GM23338 (cell line): ENCODE measurements at regions not wholly inside any gene's neighbourhood (a gene's known extent, or its start where the extent isn't known, plus 50 kb on each side); places are given as distances from the start of the nearest gene placed in this dataset.

Source experiments
- ATAC-seq: fragments of 200-7000 bp; cut with Tn5 transposase; 3 replicates; pipeline ENCODE4 v1.9.1; 2020
- DNase-seq: peaks from one replicate; pipeline ENCODE4 v3.0.0-alpha.2; 2015; ENCODE audit warnings: low spot score
- H2AFZ ChIP-seq: fragments of 200-600 bp; sonication (generic); 2 replicates; pipeline ENCODE4 v1.8.0; 2016; ENCODE audit warnings: antibody characterized with exemption, mild to moderate bottlenecking, moderate library complexity
- H3F3A ChIP-seq: fragments of 200-600 bp; sonication (generic); replicated peaks from 2 replicates; pipeline ENCODE4 v1.8.0; 2017; ENCODE audit warnings: antibody characterized with exemption, mixed run types, low read depth
- H3K27ac ChIP-seq: fragments of 200-600 bp; sonication (generic); 2 replicates; pipeline ENCODE4 v1.6.1; 2016; ENCODE audit warnings: low read depth
- H3K27me3 ChIP-seq: fragments of 200-600 bp; sonication (generic); 2 replicates; pipeline ENCODE4 v1.8.0; 2016; ENCODE audit warnings: mild to moderate bottlenecking, mixed run types, moderate library complexity; ENCODE audit not compliant: insufficient read depth
- H3K36me3 ChIP-seq: fragments of 200-600 bp; sonication (generic); 2 replicates; pipeline ENCODE4 v1.8.0; 2016; ENCODE audit warnings: mild to moderate bottlenecking; ENCODE audit not compliant: insufficient read depth
- H3K4me1 ChIP-seq: fragments of 200-600 bp; sonication (generic); 2 replicates; pipeline ENCODE4 v1.8.0; 2016; ENCODE audit warnings: mild to moderate bottlenecking, moderate library complexity; ENCODE audit not compliant: insufficient read depth
- H3K4me2 ChIP-seq: fragments of 200-600 bp; sonication (generic); 2 replicates; pipeline ENCODE4 v1.7.1; 2017; ENCODE audit warnings: mixed run types
- H3K4me3 ChIP-seq: fragments of 200-600 bp; sonication (generic); 2 replicates; pipeline ENCODE4 v1.6.1; 2016; ENCODE audit warnings: mixed run types
- H3K79me2 ChIP-seq: fragments of 200-600 bp; sonication (generic); replicated peaks from 2 replicates; pipeline ENCODE4 v1.8.0; 2017; ENCODE audit warnings: mild to moderate bottlenecking; ENCODE audit not compliant: insufficient read depth
- H3K9me2 ChIP-seq: fragments of 200-600 bp; sonication (generic); 2 replicates; pipeline ENCODE4 v1.8.0; 2017; ENCODE audit not compliant: insufficient read depth
- H4K20me1 ChIP-seq: fragments of 200-600 bp; sonication (generic); replicated peaks from 2 replicates; pipeline ENCODE4 v1.8.0; 2017; ENCODE audit warnings: mild to moderate bottlenecking; ENCODE audit not compliant: insufficient read depth
- H3K27ac Mint-ChIP-seq: 2 replicates; pipeline ENCODE4 v1.8.0; 2020; ENCODE audit warnings: inconsistent platforms, mild to moderate bottlenecking, moderate library complexity, mixed read lengths
- H3K27me3 Mint-ChIP-seq: 3 replicates; pipeline ENCODE4 v1.8.0; 2022; ENCODE audit warnings: low read depth, mild to moderate bottlenecking, moderate library complexity, mixed read lengths, inconsistent platforms; ENCODE audit not compliant: insufficient read depth, poor library complexity
- H3K36me3 Mint-ChIP-seq: 3 replicates; pipeline ENCODE4 v1.8.0; 2021; ENCODE audit warnings: low read depth, mild to moderate bottlenecking, inconsistent platforms, moderate library complexity, mixed read lengths
- H3K4me1 Mint-ChIP-seq: 3 replicates; pipeline ENCODE4 v1.8.0; 2020; ENCODE audit warnings: mild to moderate bottlenecking, inconsistent platforms, mixed read lengths
- H3K4me3 Mint-ChIP-seq: 3 replicates; pipeline ENCODE4 v1.8.0; 2021; ENCODE audit warnings: moderate library complexity, mild to moderate bottlenecking, inconsistent platforms, mixed read lengths
- H3K9me3 Mint-ChIP-seq: 3 replicates; pipeline ENCODE4 v1.8.0; 2020; ENCODE audit warnings: moderate library complexity, mild to moderate bottlenecking, inconsistent platforms, mixed read lengths
- CREB1 ChIP-seq: fragments of 250-450 bp; sonication (Bioruptor Pico); IDR thresholded peaks from 2 replicates; pipeline ENCODE4 v1.5.0; 2020; ENCODE audit warnings: low read depth, mild to moderate bottlenecking, moderate library complexity
- EZH2phosphoT487 ChIP-seq: fragments of 200-600 bp; sonication (generic); IDR thresholded peaks from one replicate; pipeline ENCODE4 v1.8.1; 2018; ENCODE audit warnings: antibody characterized with exemption; ENCODE audit not compliant: unreplicated experiment
- NANOG ChIP-seq: IDR thresholded peaks from 2 replicates; pipeline ENCODE4 v1.6.1; 2016; ENCODE audit warnings: antibody characterized with exemption, borderline replicate concordance
- ZNF331 ChIP-seq: fragments of 250-450 bp; sonication (Bioruptor Pico); IDR thresholded peaks from 2 replicates; pipeline ENCODE4 v1.5.0; 2020; ENCODE audit warnings: low read depth, mild to moderate bottlenecking, moderate library complexity
- ZNF462 ChIP-seq: fragments of 250-450 bp; sonication (Bioruptor Pico); IDR thresholded peaks from 2 replicates; pipeline ENCODE4 v1.5.0; 2020; ENCODE audit warnings: mild to moderate bottlenecking, moderate library complexity
- TF ChIP-seq, protein P1 (sequence below), 2 experiments: fragments of 200-600 bp in 1 of 2; sonication (generic) in 1 of 2; conservative IDR thresholded peaks; 2 replicates each; pipeline versions ENCODE4 v1.5.1 to v1.6.1; 2016 to 2017; ENCODE audit warnings: antibody characterized with exemption in 2 of 2, low read depth in 2 of 2, mild to moderate bottlenecking in 2 of 2, moderate library complexity in 1 of 2

GRCh38 chr5:71961786-71962185 is 145.5 kb upstream of the MAP1B start:
- H3K27me3 ChIP-seq: no peaks in the 10 kb centered on the region
- Mint-ChIP-seq H3K27me3 (peaks cover 4% of the 10 kb centered on the region), H3K36me3 (no peaks in the 10 kb centered on the region), H3K9me3 (no peaks in the 10 kb centered on the region; the same call in 1 of the 3 replicates), H3K4me3 (no peak overlapping the region), H3K4me1 (peaks cover 16% of the 10 kb centered on the region), H3K27ac (no peak overlapping the region)
- H3K4me2 ChIP-seq: no peak overlapping the region
- H3K4me3 ChIP-seq: no peak overlapping the region
- H4K20me1 ChIP-seq: no peaks in the 10 kb centered on the region
- no peaks in the 10 kb centered on the region for H3K36me3 ChIP-seq
- DNase-seq (no peak), ATAC-seq (no peak)
- H3K9me2 ChIP-seq: peaks cover 16% of the 10 kb centered on the region; the same call in 1 of the 2 replicates
- no peaks in the 10 kb centered on the region for H3F3A ChIP-seq
- H2AFZ ChIP-seq: no peak overlapping the region
- H3K27ac ChIP-seq: no peak overlapping the region
- H3K79me2 ChIP-seq: no peaks in the 10 kb centered on the region
- H3K4me1 ChIP-seq: peaks cover 5% of the 10 kb centered on the region; the same call in 1 of the 2 replicates
- TF ChIP-seq, protein P1, sequence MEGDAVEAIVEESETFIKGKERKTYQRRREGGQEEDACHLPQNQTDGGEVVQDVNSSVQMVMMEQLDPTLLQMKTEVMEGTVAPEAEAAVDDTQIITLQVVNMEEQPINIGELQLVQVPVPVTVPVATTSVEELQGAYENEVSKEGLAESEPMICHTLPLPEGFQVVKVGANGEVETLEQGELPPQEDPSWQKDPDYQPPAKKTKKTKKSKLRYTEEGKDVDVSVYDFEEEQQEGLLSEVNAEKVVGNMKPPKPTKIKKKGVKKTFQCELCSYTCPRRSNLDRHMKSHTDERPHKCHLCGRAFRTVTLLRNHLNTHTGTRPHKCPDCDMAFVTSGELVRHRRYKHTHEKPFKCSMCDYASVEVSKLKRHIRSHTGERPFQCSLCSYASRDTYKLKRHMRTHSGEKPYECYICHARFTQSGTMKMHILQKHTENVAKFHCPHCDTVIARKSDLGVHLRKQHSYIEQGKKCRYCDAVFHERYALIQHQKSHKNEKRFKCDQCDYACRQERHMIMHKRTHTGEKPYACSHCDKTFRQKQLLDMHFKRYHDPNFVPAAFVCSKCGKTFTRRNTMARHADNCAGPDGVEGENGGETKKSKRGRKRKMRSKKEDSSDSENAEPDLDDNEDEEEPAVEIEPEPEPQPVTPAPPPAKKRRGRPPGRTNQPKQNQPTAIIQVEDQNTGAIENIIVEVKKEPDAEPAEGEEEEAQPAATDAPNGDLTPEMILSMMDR (conservative IDR thresholded peaks at IDR 0.05; ENCODE audit: low read depth in 2 of 2): no peak
- TF ChIP-seq NANOG (no peak), ZNF462 (CRISPR knock-in tag) (no peak), ZNF331 (CRISPR knock-in tag) (no peak), CREB1 (CRISPR knock-in tag) (no peak), EZH2phosphoT487 (no peak)
